GM19463 (cell line): ENCODE measurements at regions not wholly inside any gene's neighbourhood (a gene's known extent, or its start where the extent isn't known, plus 50 kb on each side); places are given as distances from the start of the nearest gene placed in this dataset.

ENCODE experiments used
- ATAC-seq: cut with Tn5 transposase; IDR thresholded peaks from one replicate; pipeline ENCODE4 v1.9.1; 2021; ENCODE audit warnings: mild to moderate bottlenecking, moderate library complexity; ENCODE audit not compliant: unreplicated experiment

- no peak for ATAC-seq
Observed at GRCh38 chr18:28826107-28826506, 649.2 kb upstream of the CDH2 start.

GRCh38 chr18:28824183-28824574 lies 647.2 kb upstream of the CDH2 start:
- no peak for ATAC-seq

- no peak for ATAC-seq
Observed at GRCh38 chr18:28823506-28824182, 646.7 kb upstream of the CDH2 start.

- no peak for ATAC-seq
Observed at GRCh38 chr18:28820353-28820752, 643.4 kb upstream of the CDH2 start.

GRCh38 chr18:28816155-28816554 lies 639.2 kb upstream of the CDH2 start:
- no peak for ATAC-seq

GRCh38 chr18:28814365-28814764 lies 637.4 kb upstream of the CDH2 start:
- ATAC-seq, result no peak

- no peak for ATAC-seq
Observed at GRCh38 chr18:28808373-28808772, 631.4 kb upstream of the CDH2 start.

- no peak for ATAC-seq
Observed at GRCh38 chr18:28805491-28805890, 628.6 kb upstream of the CDH2 start.

GRCh38 chr18:28804512-28805202 lies 627.7 kb upstream of the CDH2 start:
- no peak for ATAC-seq

GRCh38 chr18:28802546-28802945 lies 625.6 kb upstream of the CDH2 start:
- no peak for ATAC-seq

GRCh38 chr18:28801876-28802275 lies 624.9 kb upstream of the CDH2 start:
- ATAC-seq, result no peak

- no peak for ATAC-seq
Observed at GRCh38 chr18:28794459-28795245, 617.7 kb upstream of the CDH2 start.

- no peak for ATAC-seq
Observed at GRCh38 chr18:28793901-28794300, 617.0 kb upstream of the CDH2 start.

- ATAC-seq, result no peak
Observed at GRCh38 chr18:28792404-28793086, 615.6 kb upstream of the CDH2 start.

- ATAC-seq, result no peak
Observed at GRCh38 chr18:28791101-28791500, 614.2 kb upstream of the CDH2 start.

GRCh38 chr18:28789502-28789901 lies 612.6 kb upstream of the CDH2 start:
- ATAC-seq, result no peak

- ATAC-seq, result no peak
Observed at GRCh38 chr18:28786926-28787325, 610.0 kb upstream of the CDH2 start.

GRCh38 chr18:28781616-28782362 lies 604.9 kb upstream of the CDH2 start:
- ATAC-seq, result no peak

GRCh38 chr18:28778706-28779105 lies 601.8 kb upstream of the CDH2 start:
- ATAC-seq, result no peak

GRCh38 chr18:28777756-28778155 lies 600.8 kb upstream of the CDH2 start:
- no peak for ATAC-seq

- ATAC-seq, result no peak
Observed at GRCh38 chr18:28771849-28772248, 594.9 kb upstream of the CDH2 start.
